ENCODE measurements at regions not wholly inside any gene's neighbourhood (a gene's known extent, or its start where the extent isn't known, plus 50 kb on each side); places are given as distances from the start of the nearest gene placed in this dataset.
"Not testable (repeated sequence)": the region's sequence is repeated elsewhere in the genome, so short reads cannot be mapped to it uniquely, and the experiment has no call there.

DNA sequence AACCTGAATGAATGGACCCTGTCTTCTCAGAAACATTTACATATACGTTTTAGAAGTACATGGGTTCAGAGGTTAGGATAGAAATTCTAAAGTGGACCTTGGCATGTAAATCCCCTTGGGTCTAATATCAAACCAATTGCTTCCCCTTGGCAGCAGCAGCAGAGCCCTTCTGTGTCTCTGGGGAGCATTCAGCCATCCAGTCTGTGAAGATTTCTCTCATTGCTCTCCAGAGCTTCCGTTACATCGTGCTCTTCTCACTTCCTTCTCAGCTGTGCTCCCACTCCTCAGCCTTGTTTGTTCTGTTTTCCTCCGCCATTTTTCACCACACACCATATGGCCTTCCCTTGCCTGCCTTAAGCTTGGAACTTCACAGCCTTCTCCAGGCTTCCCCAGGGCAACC is 61.5 kb upstream of the ATP1B1 start:
- no peak for DNase-seq (ENCODE audit: low read depth in 3 of 3, low spot score in 2 of 3)

DNA sequence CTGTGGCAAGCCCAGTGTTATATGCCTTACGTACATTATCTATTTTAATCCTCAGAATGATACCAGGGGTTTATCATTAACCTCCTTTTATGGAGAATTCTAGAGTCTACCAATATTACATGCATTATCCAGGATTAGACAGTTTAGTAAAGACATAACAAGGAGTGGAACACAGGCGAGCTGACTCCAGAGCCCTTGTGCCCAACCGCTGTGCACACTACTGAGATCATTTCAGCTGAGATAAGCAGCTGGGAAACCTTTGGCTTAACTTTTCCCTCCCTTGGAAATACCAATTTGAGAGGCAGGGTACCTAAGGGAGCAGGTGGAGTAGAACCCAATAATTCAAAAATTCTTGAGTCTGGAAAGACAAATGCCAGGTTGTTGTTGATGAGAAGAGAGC is 59.8 kb upstream of the ATP1B1 start:
- no peak for DNase-seq (ENCODE audit: low read depth in 3 of 3, low spot score in 2 of 3)

DNA sequence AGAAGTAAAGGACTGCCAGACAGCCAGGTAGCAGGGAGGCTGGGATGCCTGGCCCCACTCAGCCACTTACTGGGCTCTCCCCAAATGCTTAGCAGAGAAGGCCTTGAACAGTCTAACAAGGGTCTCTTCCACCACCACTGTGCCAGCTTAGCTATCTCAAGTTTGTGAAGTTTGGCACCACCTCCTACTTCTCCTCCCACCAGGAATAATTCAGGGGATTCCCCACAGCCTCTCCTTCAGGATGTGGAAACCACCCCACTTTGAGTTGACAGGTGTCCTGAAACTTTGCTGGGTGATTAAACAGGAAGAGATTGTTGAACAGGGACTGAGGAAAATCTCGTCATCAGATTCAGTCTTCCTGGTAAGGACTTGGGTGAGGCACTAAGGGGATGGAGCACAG is 59.4 kb upstream of the ATP1B1 start:
- DNase-seq (ENCODE audit: low read depth in 3 of 3, low spot score in 2 of 3): no peak

DNA sequence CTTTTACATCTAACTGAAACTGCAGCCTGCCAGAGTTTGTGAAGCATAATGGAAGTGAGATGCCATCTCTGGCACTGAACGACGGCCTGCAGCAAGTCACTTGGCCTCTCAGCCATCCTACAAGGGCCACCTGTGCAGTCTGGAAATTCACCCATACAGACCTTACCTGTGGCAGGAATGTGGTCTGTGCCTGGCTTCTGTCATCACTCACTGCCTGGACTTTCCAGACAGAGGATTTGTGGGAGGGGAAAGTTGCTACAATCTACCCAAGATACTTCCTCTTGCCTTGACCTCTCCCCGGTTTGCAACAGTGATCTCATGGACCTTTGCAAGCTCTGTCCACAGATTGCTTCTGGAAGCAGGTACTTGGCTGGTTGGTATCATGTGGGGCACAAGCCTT is 58.4 kb upstream of the ATP1B1 start:
- DNase-seq (ENCODE audit: low read depth in 3 of 3, low spot score in 2 of 3): no peak

DNA sequence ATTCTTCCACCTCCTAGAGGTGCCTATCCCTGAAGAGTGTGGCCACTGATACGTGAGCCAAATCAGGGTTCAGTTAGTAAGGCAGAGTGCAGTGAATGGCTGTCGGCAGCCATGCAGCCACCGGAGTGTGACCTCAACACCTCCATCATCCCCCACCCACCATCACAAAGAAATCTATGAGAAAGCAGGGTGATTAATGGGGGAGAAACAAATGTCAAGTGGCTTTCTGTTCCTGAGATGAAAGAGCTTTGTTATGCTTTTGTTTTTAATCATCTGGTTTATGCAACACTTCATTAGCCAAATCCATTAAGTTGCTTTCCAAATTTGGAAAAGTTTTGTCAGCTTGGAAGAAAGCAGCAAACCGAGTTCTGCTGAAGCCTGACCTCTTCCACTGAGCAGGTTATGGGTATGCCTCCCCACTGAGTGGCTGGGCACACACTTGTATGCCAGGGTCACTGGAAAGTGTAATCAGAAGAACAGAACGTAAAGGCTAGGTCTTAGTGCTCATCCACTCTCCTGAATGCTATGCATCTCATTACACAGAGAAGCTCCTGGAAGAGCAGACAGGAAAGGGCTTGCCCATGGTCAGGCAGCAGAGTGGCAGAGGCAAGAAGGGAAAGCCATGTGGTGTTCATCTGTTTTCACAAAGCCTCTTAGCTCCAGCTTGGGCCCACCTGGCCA is 57.1 kb upstream of the ATP1B1 start:
- no peak for DNase-seq (ENCODE audit: low read depth in 3 of 3, low spot score in 2 of 3)

DNA sequence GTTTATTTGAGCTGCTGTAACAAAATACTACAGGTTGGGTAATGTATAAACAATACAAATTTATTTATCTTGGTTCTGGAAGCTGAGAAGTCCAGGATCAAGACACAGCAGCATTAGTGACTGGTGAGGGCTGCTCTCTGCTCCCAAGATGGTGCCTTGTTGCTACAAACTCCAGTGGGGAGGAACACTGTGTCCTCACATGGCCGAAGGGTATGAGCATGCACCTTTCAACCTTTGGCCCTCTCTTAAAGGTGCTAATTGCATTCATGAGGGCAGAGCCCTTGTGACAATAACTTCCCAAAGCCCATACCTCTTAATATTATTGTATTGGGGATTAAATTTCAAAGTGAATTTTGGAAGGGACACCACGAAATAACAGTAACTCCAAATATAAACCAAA is 55.3 kb upstream of the ATP1B1 start:
- DNase-seq (ENCODE audit: low read depth in 3 of 3, low spot score in 2 of 3): no peak

DNA sequence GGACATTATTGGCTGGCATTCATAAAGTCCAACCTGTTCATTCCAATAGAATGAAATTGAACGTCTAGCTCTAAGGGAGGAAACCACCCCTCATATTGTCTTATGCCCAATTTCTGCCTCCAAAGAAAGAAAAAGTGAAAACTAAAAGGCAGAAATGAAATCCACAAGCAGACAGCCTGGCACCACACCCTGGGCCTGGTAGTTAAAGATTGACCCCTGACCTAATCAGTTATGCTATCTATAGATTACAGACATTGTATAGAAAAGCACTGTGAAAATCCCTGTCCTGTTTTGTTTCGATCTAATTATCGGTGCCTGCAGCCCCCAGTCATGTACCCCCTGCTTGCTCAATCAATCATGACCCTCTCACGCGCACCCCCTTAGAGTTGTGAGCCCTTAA is 54.3 kb upstream of the ATP1B1 start:
- not testable (repeated sequence) for DNase-seq (ENCODE audit: low read depth in 3 of 3, low spot score in 2 of 3)

DNA sequence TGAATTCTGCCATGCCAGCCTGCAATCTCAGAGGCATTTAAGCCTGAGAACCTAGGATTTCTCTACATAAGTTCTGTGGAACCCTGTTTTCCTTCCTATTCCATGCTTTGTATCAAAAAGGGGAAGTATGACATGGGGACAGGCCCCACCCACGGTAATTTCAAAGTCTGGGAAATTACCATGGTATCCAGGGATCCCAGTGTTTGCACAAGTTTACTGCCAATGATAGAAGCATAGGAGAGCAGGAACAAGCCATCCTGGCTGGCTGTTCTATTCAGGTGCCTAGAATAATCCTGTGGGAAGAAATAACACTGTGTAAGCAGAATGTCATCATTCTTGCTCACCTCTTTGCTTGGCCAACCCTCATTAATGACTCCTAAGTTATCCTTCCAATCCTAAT is 53.8 kb upstream of the ATP1B1 start:
- DNase-seq (ENCODE audit: low read depth in 3 of 3, low spot score in 2 of 3): no peak

DNA sequence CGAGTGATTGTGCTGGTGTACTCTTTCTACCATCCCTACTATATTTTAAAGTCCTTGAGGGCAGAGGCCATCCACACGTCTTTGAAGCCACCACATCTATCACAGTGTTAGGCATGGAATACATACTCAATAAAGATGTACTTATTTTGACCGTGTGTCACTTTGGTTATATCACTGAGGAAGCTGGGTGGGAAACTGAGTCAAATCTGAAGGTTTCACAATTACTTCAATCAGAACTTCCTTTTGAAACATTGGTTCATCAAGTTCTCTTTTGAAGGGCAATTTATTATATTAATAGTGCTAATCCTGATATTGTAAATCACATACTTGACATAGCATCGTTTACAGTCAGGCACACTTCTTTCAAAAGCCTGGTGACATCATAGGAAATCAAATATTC is 53.3 kb upstream of the ATP1B1 start:
- no peak for DNase-seq (ENCODE audit: low read depth in 3 of 3, low spot score in 2 of 3)

Measured in right renal cortex interstitium (tissue), 3 donors.